ENCODE measurements at regions not wholly inside any gene's neighbourhood (a gene's known extent, or its start where the extent isn't known, plus 50 kb on each side); places are given as distances from the start of the nearest gene placed in this dataset.
A peak's percentile ranks its signal among the peaks of the same experiment; 100 is the strongest.
"Not testable (repeated sequence)": the region's sequence is repeated elsewhere in the genome, so short reads cannot be mapped to it uniquely, and the experiment has no call there.

DNA sequence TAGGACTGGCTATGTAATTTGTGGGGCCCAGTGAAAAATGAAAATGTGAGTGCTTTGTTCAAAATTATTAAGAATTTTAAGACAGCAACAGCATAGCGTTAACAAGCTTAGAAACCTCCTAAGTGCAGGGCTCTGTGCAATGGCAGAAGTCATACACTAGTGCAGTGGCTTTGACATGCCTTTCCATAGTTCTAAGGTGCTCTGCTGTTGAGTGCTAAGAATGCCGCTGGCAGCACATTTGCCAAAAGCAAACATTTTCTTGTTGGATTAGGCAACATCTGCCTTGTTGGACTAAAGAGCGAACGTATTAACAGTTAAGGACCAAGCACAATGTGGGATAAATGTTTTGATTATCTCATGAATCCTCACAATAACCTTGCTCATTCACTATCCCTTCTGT is 244.9 kb upstream of the PDE3A start:
- no peak for DNase-seq (ENCODE audit: low read depth, low spot score)

DNA sequence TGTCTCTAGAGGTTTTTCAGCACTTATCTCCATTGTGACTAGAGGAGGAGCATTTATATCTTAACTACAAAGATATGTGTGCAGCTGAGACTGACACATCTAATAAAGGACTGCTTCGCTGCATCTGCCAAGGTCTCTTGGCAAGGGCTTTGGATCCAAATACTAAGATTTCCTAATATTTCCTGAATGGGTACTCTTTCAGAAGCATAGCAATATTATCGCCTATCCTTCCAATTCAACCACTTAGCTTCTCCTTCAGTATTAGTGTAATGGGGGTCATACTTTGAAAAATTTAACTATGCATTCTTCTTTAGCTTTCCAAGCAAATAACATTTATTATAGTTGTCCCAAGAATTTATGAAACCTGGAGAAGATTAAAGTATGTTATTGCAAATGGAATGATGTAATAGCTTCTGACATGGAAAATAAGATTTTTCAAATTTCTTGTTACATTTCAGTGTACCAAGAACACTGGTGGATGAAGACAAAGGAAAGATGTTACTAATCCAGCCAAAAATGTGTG is 243.0 kb upstream of the PDE3A start:
- no peak for DNase-seq (ENCODE audit: low read depth, low spot score)

DNA sequence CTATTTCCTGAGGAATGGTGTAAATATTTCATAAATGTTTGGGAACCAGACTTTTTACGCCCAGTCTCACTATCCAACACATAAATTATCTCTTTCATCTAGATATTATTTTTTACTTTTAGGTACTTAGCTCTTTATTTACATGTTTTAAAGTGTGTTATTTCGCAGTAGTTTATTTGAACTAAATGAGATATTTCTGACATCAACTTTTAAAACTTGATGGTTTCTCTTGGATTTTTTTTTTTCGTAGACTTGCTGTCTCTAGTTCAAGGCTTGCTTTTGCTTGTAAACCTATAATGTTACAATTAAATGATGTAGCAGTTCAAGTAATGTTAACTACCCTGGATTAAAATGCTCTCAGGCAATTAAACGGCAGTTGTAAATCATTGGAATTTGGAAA is 241.7 kb upstream of the PDE3A start:
- DNase-seq (ENCODE audit: low read depth, low spot score): no peak

DNA sequence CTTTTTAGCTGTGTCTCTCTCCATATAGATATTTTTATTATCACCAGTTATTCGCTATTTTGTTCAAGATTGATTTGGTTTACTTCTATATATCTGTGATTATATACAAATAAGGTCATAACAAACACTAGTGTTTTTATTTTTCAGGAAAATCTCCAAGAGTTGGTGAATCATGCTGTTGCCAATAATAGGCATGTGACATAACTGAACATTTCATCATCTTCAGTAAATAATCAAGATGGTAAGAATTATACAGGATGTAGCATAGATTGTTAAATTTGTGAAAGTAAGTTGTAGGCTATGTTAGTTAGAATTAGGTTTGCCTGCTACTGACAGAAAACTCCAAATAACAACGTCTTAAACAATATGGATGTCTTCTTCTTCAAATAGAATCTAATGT is 240.9 kb upstream of the PDE3A start:
- DNase-seq (ENCODE audit: low read depth, low spot score): no peak

DNA sequence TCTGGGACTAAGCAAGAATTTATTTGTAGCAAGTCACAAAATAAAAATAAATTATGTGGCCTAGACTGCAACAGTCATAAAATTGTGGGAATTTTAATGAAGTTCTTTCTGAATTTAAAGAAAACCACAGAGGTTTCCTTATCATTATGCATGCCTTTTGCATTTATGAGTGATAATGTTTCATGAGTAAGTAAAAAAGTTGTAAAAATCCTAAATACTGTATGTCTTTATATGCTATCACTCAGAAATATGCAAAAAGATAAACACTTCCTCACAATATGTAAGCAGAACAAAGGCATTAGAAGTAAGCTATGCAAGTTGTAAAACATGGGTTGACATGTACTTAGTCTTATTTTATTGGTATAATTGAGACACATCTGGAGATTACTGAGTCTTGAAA is 239.4 kb upstream of the PDE3A start:
- DNase-seq (ENCODE audit: low read depth, low spot score): no peak

DNA sequence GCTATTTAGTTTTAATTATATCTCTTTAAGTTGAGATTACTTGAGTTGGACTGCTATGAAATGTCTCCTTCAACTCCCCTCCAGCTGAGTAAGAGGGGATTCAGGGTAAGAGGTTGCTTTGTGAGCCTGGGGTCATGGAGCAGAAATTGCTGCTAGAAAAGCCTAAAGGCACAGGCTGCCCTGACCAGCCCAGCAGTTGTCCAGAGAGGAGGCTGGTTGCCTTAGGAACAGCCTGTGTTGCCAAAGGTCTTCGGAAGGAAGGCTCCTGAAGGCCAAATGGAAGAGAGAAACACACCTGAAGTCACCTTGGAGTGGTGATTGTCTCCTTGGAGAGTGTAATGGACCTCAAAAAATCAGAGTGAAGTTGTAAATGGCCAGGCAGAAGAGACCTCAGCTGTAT is 235.5 kb upstream of the PDE3A start:
- peak; percentile 58 for DNase-seq (ENCODE audit: low read depth, low spot score)

DNA sequence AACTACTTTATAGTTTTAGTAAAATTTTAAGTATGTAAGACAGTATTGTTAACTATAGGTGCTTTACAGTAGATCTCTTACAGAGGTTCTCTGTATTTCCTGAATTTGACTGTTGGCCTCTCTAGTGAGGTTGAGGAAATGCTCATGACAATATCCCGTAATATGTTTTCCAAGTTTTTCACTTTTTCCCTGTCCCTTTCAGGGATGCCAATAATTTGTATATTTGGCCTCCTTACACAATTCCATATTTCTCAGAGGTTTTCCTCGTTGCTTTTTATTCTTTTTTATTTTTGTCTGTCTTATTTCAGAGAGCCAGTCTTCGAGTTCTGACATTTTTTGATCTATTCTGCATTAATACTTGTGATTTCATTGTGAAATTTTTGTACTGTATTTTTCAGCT is 233.7 kb upstream of the PDE3A start:
- DNase-seq (ENCODE audit: low read depth, low spot score): no peak

DNA sequence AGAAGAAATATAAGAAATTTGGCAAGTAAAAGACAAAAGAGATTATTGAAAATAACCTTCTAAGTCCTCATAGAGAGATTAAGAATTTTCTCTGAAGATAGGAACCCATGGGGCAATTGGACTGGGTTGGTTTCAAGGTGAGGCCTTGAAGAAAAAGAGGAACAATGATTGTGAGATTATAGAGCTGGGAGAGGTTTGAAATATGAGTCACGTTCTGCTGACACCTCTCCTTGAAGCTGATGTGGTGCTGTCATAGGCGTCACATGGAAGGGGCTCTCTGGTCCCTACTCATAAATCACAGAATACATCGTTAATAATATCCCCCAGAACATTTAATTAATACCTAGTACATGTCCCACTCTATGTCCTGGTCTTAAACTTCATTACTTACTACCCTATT is 227.6 kb upstream of the PDE3A start:
- DNase-seq (ENCODE audit: low read depth, low spot score): no peak

DNA sequence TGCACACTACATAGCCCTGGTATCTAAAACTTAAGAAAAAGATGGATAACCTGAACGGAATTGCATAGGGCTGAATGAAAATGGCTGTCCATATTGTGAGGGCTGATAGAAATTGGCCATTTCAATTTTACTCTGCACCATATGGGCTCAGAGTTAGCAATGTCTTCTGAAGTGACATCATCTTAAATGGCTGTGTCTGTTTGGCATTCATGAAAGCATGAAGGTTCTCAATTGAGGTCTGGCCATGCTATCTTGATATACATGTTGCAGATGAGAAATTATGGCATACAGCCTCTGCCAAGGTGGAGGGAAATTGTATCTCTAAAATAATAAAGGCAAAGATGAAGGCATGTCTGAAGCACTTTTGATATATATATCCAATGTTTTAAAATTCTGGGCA is 226.0 kb upstream of the PDE3A start:
- DNase-seq (ENCODE audit: low read depth, low spot score): no peak

DNA sequence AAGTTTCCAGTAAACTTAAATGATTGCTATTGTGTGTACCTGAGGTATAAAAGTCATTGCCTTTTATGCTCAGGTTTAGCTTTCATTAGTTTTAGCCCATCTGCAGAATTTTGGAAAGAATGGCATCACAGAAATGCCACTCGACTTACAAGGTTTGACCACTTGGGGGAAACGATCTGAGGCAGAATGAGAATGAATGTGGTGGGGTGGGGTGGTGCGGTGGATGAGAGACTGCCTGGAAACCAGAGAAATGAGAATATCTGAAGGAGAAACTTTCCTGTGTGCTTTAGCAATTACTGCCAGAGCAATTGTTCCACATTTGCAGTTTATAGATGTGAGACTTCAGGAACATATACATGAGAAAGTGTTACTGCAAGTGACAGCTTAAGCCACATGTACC is 225.4 kb upstream of the PDE3A start:
- no peak for DNase-seq (ENCODE audit: low read depth, low spot score)

DNA sequence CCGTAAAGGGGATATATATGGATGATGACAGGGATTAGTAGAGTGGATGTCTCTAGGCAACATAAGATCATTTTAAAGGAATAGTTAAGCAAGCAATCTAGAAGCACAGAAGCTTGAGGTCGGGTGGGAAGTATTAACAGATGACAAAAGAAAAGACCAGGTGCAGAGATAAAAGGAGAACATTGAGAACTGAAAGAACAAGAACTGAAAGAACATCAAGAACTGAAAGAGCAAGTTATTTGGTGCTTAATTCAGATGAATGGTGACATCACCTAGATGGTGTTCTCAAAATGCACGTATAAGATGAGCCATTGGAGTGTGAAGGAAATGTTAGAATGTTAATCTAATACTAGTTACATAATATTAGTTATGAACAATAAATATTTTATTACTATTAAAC is 224.0 kb upstream of the PDE3A start:
- no peak for DNase-seq (ENCODE audit: low read depth, low spot score)

DNA sequence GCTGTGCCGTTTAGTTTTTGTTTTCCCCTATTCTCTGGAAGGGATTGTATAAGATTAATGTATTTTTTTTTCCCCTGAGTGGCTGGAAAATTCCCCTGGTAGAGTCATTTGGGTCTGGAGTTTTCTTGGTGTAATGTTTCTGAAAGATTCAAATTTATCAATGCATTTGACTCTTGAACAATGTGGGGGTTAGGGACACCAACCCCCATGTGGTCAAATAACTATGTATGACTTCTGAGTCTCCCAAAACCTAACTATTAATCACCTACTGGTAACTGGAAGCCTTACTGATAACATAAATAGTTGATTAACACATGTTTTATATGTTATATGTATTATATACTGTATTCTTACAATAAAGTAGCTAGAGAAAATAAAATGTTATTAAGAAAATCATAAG is 220.1 kb upstream of the PDE3A start:
- no peak for DNase-seq (ENCODE audit: low read depth, low spot score)

DNA sequence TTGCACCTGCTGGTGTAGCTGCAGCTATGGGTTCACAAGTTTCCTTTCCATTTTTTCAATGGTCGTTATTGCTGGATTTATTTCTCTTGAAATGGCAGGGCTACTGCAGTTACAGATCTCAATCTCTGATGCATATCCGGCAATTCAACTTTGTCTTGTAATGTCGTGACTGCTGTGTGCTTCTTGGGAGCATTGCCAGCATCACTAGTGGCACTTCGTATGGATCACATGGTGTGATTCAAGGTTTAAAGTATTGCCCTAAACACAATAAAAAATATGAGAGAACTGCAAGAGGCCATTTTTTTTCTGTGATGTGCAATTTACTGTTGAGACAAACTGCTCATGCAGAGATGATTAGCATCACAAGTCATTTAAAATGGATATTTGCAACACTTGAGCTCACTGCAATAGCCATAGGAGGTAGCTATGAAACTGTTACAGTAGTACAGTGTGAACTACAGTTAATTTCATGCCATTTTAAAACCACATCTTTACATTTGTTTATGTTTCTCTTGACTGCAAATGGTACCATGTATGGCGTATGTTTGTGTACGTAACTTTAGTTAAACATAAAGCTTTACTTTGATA is 217.4 kb upstream of the PDE3A start:
- no peak for DNase-seq (ENCODE audit: low read depth, low spot score)

DNA sequence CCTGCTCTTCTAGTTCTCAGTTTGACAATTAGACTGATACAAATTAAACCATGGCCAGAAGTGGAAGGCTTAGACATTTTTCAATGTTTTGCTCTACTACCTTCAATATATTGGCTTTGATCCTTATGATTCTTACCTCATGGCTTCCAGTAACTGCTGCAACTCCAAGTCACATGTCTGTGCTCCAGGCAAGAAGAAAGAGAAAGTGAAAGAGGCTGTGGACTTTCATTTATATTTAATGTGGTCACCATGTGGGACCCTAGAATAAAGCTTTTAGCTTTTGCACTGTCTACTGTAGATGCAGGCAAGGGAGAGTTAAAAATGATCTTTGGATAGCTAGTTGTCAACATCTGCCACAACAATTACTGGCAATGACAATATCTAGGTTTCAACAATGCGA is 214.3 kb upstream of the PDE3A start:
- DNase-seq (ENCODE audit: low read depth, low spot score): no peak

DNA sequence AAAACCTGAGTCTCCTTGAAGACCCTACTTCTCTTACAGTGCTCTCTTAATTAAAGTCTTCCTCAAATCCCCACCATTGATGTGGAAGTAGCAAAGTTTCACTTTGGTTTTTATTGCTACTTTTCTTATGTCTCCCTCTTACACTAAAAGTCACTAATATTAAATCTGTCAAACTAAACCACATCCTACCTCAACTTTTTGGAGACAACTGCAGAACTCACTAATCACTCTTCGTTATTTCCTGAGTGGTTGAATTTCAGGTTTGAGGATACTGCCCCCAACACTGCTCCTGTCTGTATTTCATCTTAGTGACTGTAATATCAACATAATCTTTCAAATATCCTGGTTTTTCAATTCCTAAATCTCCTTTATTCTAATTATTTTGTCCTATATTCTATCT is 213.0 kb upstream of the PDE3A start:
- no peak for DNase-seq (ENCODE audit: low read depth, low spot score)

DNA sequence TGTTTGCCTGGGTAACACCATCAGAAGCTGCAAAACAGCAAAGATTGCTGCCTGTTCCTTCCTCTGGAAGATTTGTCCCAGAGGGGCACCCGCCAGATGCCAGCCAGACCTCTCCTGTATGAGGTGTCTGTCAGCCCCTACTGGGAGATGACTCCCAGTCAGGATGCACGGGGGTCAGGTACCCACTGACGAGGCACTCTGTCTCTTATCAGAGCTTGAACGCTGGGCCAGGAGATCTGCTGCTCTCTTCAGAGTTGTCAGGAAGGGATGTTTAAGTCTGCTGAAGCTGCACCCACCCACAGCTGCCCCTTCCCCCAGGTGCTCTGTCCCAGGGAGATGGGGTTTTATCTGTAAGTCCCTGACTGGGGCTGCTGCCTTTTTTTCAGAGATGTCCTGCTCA is 207.4 kb upstream of the PDE3A start:
- DNase-seq (ENCODE audit: low read depth, low spot score): not testable (repeated sequence)

DNA sequence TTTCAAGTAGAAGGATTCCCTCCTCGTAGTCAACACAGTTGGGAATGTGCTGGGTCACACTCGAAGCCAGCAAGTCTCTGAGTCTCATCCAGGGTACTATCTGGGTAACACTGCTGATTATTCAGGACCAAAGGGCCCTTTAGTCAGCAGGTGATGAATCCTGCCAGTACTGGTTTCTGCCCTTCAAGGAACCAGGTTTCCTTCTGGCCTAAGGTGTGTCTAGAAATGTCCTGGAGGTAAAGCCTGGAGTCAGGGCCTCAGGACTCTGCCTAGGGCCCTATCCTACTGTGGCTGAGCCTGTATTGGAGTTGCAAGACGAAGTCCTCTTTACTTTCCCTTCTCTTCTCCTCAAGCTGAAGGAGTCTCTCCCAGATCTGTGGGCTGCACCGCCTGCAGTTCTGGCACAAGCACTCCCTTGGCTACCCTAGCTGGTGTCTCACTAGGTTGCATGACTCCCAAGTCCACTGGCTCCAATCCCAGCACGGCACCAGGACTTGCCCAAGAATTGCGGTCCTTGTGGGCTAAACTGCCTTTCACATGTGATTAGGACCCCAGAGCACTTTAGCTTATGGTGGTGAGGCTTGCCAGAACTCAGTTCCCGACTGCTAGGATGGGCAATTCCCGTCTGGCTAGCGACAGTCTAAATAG is 193.7 kb upstream of the PDE3A start:
- no peak for DNase-seq (ENCODE audit: low read depth, low spot score)

DNA sequence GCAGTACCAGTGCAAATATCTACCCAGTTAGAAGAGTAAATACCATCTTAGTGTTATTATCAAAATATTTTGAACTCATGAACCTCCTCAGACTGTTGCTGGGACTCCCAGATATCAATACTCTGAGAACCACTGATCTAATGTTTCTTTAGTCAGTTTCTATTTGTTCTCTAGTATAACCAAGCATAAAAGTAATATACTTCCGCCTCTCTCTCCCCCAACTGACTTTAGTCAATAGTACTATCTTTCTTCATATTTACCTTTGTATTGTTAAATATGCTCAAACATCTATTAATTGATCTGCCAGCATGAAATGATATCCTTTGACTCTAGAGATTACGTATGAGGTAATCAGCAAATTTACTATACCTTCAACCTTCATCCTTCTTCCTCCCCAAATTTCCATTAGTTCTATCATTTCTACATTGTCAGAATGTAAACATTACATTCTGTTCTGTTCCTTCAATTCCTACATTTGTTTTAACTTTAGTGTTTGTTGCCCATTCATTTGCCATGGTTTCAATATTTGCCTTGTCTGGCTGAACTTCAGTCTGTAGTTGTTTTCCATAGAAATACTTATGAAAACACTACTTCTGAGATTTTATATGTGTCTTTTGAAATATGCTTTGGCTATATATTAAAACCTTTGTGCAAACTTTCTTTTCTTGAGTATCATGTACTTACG is 192.5 kb upstream of the PDE3A start:
- no peak for DNase-seq (ENCODE audit: low read depth, low spot score)

DNA sequence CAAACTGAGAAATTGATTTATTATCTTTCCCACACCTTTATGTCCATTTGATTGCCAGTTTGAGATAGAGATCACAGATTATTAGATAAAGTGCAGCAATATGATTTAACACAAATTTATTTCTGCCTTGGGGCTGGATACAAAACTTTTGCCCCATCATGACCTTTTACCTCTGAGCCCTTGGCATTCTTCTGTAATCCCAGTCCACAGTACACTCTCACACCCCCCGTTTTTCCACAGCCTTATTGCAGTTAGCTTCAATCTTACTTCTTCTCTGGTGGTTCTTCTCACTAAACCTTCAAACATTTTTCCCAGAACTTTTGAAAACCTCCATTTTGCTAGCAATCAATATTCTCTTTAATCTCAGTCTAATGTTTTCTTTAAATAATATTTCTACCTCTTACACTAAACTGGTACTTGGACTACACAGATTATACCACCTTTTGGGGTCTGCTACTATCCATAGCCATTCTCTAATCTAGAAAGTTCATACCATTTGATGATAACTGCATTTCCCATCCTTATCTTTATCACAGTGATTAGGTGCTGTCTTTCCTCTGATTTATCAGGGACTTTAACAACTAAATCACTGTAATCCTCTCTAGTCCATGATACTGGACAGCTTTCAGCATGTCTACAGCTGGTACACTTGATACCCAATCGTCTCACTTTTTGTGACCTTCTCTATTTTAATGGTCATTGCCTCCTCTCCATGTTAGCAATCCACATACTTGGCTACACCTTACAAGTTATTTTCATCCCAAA is 186.7 kb upstream of the PDE3A start:
- no peak for DNase-seq (ENCODE audit: low read depth, low spot score)

DNA sequence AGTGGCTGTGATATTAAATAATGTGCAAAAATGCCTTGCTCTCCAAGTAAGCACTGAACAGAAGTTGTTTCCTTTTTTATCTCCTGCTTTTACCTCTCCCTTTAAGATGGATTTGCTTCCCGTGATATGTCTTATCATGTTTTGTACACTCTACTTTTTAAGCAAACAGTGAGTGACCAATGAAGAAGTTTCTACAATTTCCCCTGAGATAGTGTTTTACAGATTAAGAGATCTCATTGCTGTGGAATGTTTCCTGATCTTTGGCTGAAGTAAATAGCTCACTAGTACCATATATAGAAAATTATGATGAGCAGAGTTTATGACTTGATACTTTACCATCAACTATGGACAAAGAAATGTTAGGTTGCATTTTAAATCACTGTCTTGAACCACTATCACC is 184.8 kb upstream of the PDE3A start:
- DNase-seq (ENCODE audit: low read depth, low spot score): no peak

DNA sequence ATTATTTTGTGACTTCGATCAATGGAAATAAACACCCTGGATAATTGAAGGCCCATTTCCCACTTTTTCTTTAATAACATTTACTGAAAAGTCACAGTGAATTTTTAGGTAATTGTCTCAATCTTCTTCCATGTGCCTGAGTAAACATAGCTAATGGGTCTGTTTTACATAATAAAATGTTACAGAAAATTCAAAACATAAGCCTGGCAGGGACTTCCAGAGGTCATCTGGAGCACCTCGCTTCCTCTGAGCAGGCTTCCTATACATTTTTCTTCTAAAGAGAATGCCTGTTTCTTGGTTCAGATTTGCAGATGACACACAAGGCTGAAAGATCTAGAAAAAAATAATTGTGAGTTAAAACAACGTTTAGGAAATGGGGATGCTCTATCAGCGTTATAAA is 183.8 kb upstream of the PDE3A start:
- DNase-seq (ENCODE audit: low read depth, low spot score): no peak

DNA sequence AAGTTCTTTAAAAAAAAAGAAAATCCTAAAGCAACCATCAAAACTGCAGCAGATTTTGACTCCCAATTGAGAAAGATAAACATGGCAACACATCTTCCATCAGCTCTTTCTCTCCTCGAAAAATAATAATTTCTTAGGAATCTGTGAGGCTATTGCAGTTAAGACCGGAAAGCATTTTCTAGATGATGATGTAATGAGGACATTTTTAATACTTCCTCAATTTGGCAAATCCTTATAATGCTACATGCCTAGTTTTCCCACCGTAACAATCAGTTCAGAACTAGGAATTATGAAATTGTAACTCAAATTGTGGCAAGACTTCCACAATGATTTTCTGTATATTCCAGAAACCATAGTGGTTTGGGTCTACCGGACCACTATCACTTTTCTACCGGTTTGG is 180.9 kb upstream of the PDE3A start:
- no peak for DNase-seq (ENCODE audit: low read depth, low spot score)

Data from ELF-1 (cell line).